ENCODE measurements at regions not wholly inside any gene's neighbourhood (a gene's known extent, or its start where the extent isn't known, plus 50 kb on each side); places are given as distances from the start of the nearest gene placed in this dataset.

DNA sequence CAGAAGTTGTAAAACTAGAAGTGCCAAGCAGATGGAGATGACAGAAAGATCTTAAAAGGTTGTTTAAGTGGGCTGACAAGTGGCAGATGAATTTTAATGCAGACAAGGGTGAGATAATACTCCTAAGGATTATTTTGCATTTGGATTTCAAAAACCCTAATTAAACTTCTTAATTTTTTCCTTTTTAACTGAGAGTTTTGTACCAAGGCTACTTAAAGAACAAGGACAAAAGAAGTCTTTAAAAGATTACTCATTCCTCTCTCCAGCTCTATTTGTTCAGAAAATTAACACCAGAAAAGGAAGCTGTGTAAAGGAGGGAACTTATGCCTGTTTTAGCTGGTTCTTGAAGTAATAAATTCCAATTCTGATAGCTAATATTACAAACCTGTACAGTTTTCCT lies 275.4 kb downstream of the ETNK1 start:
- H3K27me3 Mint-ChIP-seq: peaks cover 4% of the 10 kb centered on the region
- CTCF ChIA-PET: no interaction called here
- H3K36me3 Mint-ChIP-seq (ENCODE audit: low read depth): no peaks in the 10 kb centered on the region
- H3K4me3 Mint-ChIP-seq: no peak overlapping the region
- no peaks in the 10 kb centered on the region for H3K4me1 Mint-ChIP-seq
- TF ChIP-seq, protein P1, sequence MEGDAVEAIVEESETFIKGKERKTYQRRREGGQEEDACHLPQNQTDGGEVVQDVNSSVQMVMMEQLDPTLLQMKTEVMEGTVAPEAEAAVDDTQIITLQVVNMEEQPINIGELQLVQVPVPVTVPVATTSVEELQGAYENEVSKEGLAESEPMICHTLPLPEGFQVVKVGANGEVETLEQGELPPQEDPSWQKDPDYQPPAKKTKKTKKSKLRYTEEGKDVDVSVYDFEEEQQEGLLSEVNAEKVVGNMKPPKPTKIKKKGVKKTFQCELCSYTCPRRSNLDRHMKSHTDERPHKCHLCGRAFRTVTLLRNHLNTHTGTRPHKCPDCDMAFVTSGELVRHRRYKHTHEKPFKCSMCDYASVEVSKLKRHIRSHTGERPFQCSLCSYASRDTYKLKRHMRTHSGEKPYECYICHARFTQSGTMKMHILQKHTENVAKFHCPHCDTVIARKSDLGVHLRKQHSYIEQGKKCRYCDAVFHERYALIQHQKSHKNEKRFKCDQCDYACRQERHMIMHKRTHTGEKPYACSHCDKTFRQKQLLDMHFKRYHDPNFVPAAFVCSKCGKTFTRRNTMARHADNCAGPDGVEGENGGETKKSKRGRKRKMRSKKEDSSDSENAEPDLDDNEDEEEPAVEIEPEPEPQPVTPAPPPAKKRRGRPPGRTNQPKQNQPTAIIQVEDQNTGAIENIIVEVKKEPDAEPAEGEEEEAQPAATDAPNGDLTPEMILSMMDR (IDR thresholded peaks at IDR 0.05): no peak
- no peak for DNase-seq
- H3K9me3 Mint-ChIP-seq: no peaks in the 10 kb centered on the region
- POLR2A ChIA-PET: no interaction called here
- H3K27ac Mint-ChIP-seq: no peak overlapping the region
- intact Hi-C loops (cut with micrococcal nuclease): no loop called here
- ATAC-seq (ENCODE audit: low read depth): no peak

DNA sequence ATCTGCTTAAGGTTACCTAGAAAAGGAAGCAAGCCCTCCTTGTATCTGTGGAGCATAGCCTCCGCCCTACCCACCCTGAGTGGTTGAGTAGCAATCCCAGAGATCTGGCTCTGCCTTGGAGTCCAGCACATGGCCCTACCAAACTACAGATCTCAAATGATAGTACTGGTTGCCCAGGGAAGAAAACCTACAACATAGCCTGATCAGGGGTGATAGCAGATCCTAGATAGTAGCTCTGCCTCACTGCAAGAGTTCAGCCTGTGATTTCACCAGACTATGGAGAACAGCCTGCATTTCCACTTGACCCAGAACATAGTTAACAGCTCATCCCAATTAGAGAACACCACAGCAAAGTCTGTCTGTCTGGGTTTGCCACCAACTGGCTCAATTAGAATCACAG lies 279.5 kb downstream of the ETNK1 start:
- ChIA-PET POLR2A (no interaction called here), CTCF (no interaction called here)
- intact Hi-C loops (cut with micrococcal nuclease): no loop called here
- Mint-ChIP-seq H3K4me3 (no peak overlapping the region), H3K9me3 (no peaks in the 10 kb centered on the region), H3K27ac (no peak overlapping the region), H3K36me3 (ENCODE audit: low read depth) (no peaks in the 10 kb centered on the region), H3K27me3 (no peaks in the 10 kb centered on the region), H3K4me1 (no peaks in the 10 kb centered on the region)
- TF ChIP-seq, protein P1 (IDR thresholded peaks at IDR 0.05): no peak
- ATAC-seq (ENCODE audit: low read depth): no peak
- no peak for DNase-seq

DNA sequence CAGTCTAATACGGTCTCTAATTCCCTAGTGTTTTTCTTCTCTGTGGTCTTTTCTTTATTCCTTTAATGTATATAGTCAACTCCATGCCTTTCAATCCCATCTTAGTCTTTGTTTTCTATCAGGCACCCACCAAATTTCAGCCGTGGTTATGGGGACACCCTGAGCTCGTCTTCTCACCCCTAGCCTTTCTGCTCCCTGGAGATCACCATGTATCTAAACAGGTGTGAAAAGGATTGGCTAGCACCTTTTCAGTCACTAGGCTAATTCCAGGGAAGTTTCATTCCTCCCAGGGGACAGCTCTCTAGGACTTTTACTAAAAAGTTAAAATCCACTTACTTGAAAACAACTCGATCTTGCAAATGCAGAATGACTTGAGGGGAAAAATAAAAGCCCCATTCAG lies 291.3 kb downstream of the ETNK1 start:
- H3K4me3 Mint-ChIP-seq: no peak overlapping the region
- no peaks in the 10 kb centered on the region for H3K4me1 Mint-ChIP-seq
- CTCF ChIA-PET: no interaction called here

DNA sequence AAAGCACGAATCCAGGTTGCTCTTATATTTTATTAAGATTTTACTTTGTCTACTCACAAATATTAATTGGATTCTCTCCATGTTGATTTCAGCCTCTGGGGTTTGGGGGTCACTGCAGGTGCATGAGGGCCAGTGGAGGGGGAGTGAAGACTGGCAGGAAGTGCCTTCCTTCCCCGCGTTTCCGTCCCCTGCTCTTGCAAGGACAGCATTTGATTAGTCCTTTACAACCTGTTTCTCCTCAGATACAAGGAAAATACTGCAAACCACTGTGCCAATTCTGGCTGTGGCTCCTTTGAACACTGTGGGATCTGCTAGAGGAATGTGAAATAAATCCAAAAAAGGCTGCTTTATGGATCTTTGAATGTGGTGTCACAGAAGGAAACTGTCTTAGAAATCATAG lies 291.8 kb downstream of the ETNK1 start:
- Mint-ChIP-seq H3K9me3 (no peaks in the 10 kb centered on the region), H3K4me3 (no peak overlapping the region), H3K27ac (no peak overlapping the region), H3K4me1 (no peaks in the 10 kb centered on the region), H3K36me3 (ENCODE audit: low read depth) (no peaks in the 10 kb centered on the region), H3K27me3 (peaks cover 4% of the 10 kb centered on the region)
- TF ChIP-seq, protein P1 (IDR thresholded peaks at IDR 0.05): no peak
- ChIA-PET POLR2A (no interaction called here), CTCF (no interaction called here)
- DNase-seq (no peak), ATAC-seq (ENCODE audit: low read depth) (no peak)
- intact Hi-C loops (cut with micrococcal nuclease): no loop called here

More for the DNA sequence above, 291.3 kb downstream of the ETNK1 start:
- Mint-ChIP-seq H3K36me3 (ENCODE audit: low read depth) (no peaks in the 10 kb centered on the region), H3K27ac (no peak overlapping the region), H3K9me3 (no peaks in the 10 kb centered on the region), H3K27me3 (peaks cover 4% of the 10 kb centered on the region)
- POLR2A ChIA-PET: no interaction called here
- TF ChIP-seq, protein P1 (IDR thresholded peaks at IDR 0.05): no peak
- intact Hi-C loops (cut with micrococcal nuclease): no loop called here
- ATAC-seq (ENCODE audit: low read depth): no peak
- no peak for DNase-seq

DNA sequence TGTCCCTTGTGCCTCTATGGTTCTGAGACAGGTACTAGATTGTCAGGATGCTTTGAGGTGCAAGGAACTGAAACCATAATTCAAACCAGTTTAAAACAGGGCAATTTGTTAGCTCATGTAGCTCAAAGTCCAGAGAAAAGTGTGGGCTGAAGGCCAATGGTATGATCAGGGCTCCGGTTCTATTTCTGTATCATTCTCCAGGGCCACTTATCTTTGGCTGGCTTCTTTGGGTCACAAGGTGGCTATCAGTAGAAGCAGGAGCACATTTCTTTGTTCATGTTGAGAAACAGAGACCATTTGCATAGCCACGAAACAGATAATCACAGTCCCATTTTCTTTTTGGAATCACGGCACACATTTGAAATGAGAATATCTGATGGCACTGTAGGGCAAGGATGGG lies 294.9 kb downstream of the ETNK1 start:
- TF ChIP-seq, protein P1 (IDR thresholded peaks at IDR 0.05): no peak
- ChIA-PET POLR2A (no interaction called here), CTCF (no interaction called here)
- H3K27ac Mint-ChIP-seq: no peak overlapping the region
- ATAC-seq (ENCODE audit: low read depth): no peak
- peaks cover 4% of the 10 kb centered on the region for H3K27me3 Mint-ChIP-seq
- H3K4me1 Mint-ChIP-seq: no peaks in the 10 kb centered on the region
- no peaks in the 10 kb centered on the region for H3K9me3 Mint-ChIP-seq
- H3K4me3 Mint-ChIP-seq: no peak overlapping the region
- intact Hi-C loops (cut with micrococcal nuclease): no loop called here
- no peaks in the 10 kb centered on the region for H3K36me3 Mint-ChIP-seq (ENCODE audit: low read depth)
- no peak for DNase-seq
